K562 (cell line): ENCODE measurements at regions not wholly inside any gene's neighbourhood (a gene's known extent, or its start where the extent isn't known, plus 50 kb on each side); places are given as distances from the start of the nearest gene placed in this dataset.

Experiments used
- ATAC-seq: fragments of 200-7000 bp; cut with Tn5 transposase; 3 replicates; pipeline ENCODE4 v1.9.1; 2020; ENCODE audit warnings: moderate library complexity
- BruUV-seq: library from RNA; stranded (reverse); fragments of 400-500 nt; replicated peaks from 2 replicates; lab custom pipeline; 2021; lab: Mats Ljungman, UMichigan
- CTCF ChIA-PET: fragments of 300-600 bp; formaldehyde crosslinking; extraction: SDS; loops from one replicate; lab custom pipeline; 2021; ENCODE audit warnings: low intra/inter-chr PET ratio; lab: Yijun Ruan, JAX
- POLR2A ChIA-PET: fragments of 300-600, 350-650 bp; sonication (Branson Sonifier 250); formaldehyde crosslinking; extraction: SDS; loops from one replicate; lab custom pipeline; 2021; ENCODE audit warnings: antibody characterized with exemption, inconsistent platforms; lab: Yijun Ruan, JAX
- DNase-seq, 4 experiments: peaks; one replicate each; pipeline versions ENCODE4 v3.0.0 to v3.0.0-alpha.2; 2011 to 2018; ENCODE audit warnings: low spot score in 3 of 4, mixed read lengths in 3 of 4; ENCODE audit errors: extremely low read depth in 1 of 4
- FAIRE-seq: peaks from 2 replicates; lab custom pipeline; 2011; peaks lifted over from hg19 to GRCh38; lab: Jason Lieb, UNC
- H2AFZ ChIP-seq: 2 replicates; pipeline ENCODE4 v1.6.0; 2011; ENCODE audit warnings: low read depth, low read length, control low read depth, inconsistent platforms
- H3K27ac ChIP-seq: fragments of 200-600 bp; 3 replicates; pipeline ENCODE4 v1.8.0; 2011; ENCODE audit warnings: low read depth, mild to moderate bottlenecking, control low read depth, inconsistent platforms, low read length, moderate library complexity, mixed read lengths; ENCODE audit errors: extremely low read depth
- H3K27me3 ChIP-seq, 2 experiments: fragments of 300-600 bp in 1 of 2; 2 replicates in 1 of 2; 3 replicates in 1 of 2; pipeline versions ENCODE4 v1.6.0 to v1.8.0; 2011; ENCODE audit warnings: inconsistent platforms in 2 of 2, low read length in 2 of 2, mild to moderate bottlenecking in 1 of 2, mixed read lengths in 1 of 2, moderate library complexity in 1 of 2; ENCODE audit not compliant: control insufficient read depth in 2 of 2, insufficient read depth in 2 of 2
- H3K36me3 ChIP-seq: fragments of 300-600 bp; 3 replicates; pipeline ENCODE4 v1.8.0; 2011; ENCODE audit warnings: mild to moderate bottlenecking, low read length, inconsistent platforms; ENCODE audit not compliant: control insufficient read depth, insufficient read depth
- H3K4me1 ChIP-seq, 2 experiments: fragments of 200-600 bp in 1 of 2; replicated peaks in 1 of 2; 2 replicates in 1 of 2; 3 replicates in 1 of 2; pipeline versions ENCODE4 v1.5.1 to v1.8.0; 2011; ENCODE audit warnings: inconsistent platforms in 2 of 2, low read length in 2 of 2, mild to moderate bottlenecking in 1 of 2, mixed read lengths in 1 of 2, moderate library complexity in 1 of 2; ENCODE audit not compliant: control insufficient read depth in 2 of 2, insufficient read depth in 2 of 2
- H3K4me2 ChIP-seq: 2 replicates; pipeline ENCODE4 v1.6.1; 2011; ENCODE audit warnings: low read length, control low read depth, inconsistent platforms, mixed read lengths; ENCODE audit not compliant: insufficient read depth
- H3K4me3 ChIP-seq: fragments of 200-600 bp; sonication (generic), shearing (Covaris generic); 2 replicates; pipeline ENCODE4 v1.5.1; 2016; ENCODE audit warnings: control low read depth, inconsistent platforms
- H3K79me2 ChIP-seq: fragments of 200-600 bp; 3 replicates; pipeline ENCODE4 v1.8.0; 2011; ENCODE audit warnings: low read length, inconsistent platforms; ENCODE audit not compliant: control insufficient read depth, insufficient read depth
- H3K9ac ChIP-seq, 2 experiments: 2 replicates each; pipeline versions ENCODE4 v1.6.0 to v1.6.1; 2011; ENCODE audit warnings: low read depth in 2 of 2, low read length in 2 of 2, control low read depth in 1 of 2, inconsistent platforms in 1 of 2, mild to moderate bottlenecking in 1 of 2, mixed read lengths in 1 of 2; ENCODE audit not compliant: insufficient read depth in 1 of 2
- H3K9me1 ChIP-seq: one replicate; pipeline ENCODE4 v1.6.0; 2011; ENCODE audit warnings: inconsistent platforms, mild to moderate bottlenecking, low read length, moderate library complexity; ENCODE audit not compliant: control insufficient read depth, insufficient read depth
- H3K9me3 ChIP-seq: replicated peaks from 2 replicates; pipeline ENCODE4 v1.5.1; 2011; ENCODE audit warnings: low read depth, low read length, inconsistent platforms; ENCODE audit not compliant: control insufficient read depth, insufficient read depth
- H4K20me1 ChIP-seq: replicated peaks from 2 replicates; pipeline ENCODE4 v1.6.1; 2011; ENCODE audit warnings: low read length, inconsistent platforms, mixed read lengths; ENCODE audit not compliant: control insufficient read depth, insufficient read depth
- CBX5 ChIP-seq: IDR thresholded peaks from 2 replicates; pipeline ENCODE4 v1.6.1; 2014; ENCODE audit warnings: low read depth, borderline replicate concordance
- ESRRA ChIP-seq: fragments of 450-650 bp; IDR thresholded peaks from 2 replicates; pipeline ENCODE4 v1.6.1; 2014; ENCODE audit warnings: low read depth, mild to moderate bottlenecking, moderate library complexity, borderline replicate concordance
- FOXJ2 ChIP-seq: fragments of 200-800 bp; sonication (Bioruptor generic); IDR thresholded peaks from 2 replicates; pipeline ENCODE4 v1.6.1; 2016; ENCODE audit warnings: missing genetic modification characterization, missing compliant biosample characterization
- HEY1 ChIP-seq: fragments of 250-450 bp; sonication (Bioruptor Pico); IDR thresholded peaks from 2 replicates; pipeline ENCODE4 v1.5.0; 2020; ENCODE audit warnings: mild to moderate bottlenecking, moderate library complexity, borderline replicate concordance
- HMG20B ChIP-seq: fragments of 250-450 bp; sonication (Bioruptor Pico); IDR thresholded peaks from 2 replicates; pipeline ENCODE4 v1.5.0; 2021; ENCODE audit warnings: mild to moderate bottlenecking
- HOXB6 ChIP-seq: fragments of 250-450 bp; sonication (Bioruptor Pico); IDR thresholded peaks from 2 replicates; pipeline ENCODE4 v1.5.1; 2022; ENCODE audit warnings: mild to moderate bottlenecking, borderline replicate concordance
- KAT8 ChIP-seq: fragments of 450-650 bp; IDR thresholded peaks from 2 replicates; pipeline ENCODE4 v1.6.1; 2016; ENCODE audit warnings: low read depth, mild to moderate bottlenecking
- MAFF ChIP-seq: IDR thresholded peaks from 2 replicates; pipeline ENCODE4 v1.6.1; 2012; ENCODE audit warnings: low read length, improper control_type of control experiment
- OTX1 ChIP-seq: fragments of 450-650 bp; formaldehyde crosslinking; IDR thresholded peaks from 2 replicates; pipeline ENCODE4 v1.4.0; 2022; ENCODE audit warnings: mild to moderate bottlenecking
- POLR2AphosphoS5 ChIP-seq: IDR thresholded peaks from 2 replicates; pipeline ENCODE4 v1.6.1; 2011; ENCODE audit warnings: mild to moderate bottlenecking, low read depth, low read length, moderate library complexity; ENCODE audit not compliant: control insufficient read depth, insufficient read depth
- SMAD2 ChIP-seq: fragments of 150-350 bp; IDR thresholded peaks from 2 replicates; pipeline ENCODE4 v1.6.1; 2014; ENCODE audit warnings: low read depth, mild to moderate bottlenecking, low read length
- SNRNP70 ChIP-seq: fragments of 200-400 bp; formaldehyde crosslinking; optimal IDR thresholded peaks from 2 replicates; pipeline ENCODE3; 2017; ENCODE audit warnings: low read depth, low read length
- STAT5A ChIP-seq: IDR thresholded peaks from 2 replicates; pipeline ENCODE4 v1.6.1; 2012; ENCODE audit warnings: low read length, inconsistent platforms, borderline replicate concordance
- ZNF239 ChIP-seq: fragments of 250-450 bp; sonication (Bioruptor Pico); IDR thresholded peaks from 2 replicates; pipeline ENCODE4 v1.4.0; 2020; ENCODE audit warnings: mild to moderate bottlenecking
- ZNF766 ChIP-seq: fragments of 200-800 bp; sonication (Bioruptor generic); conservative IDR thresholded peaks from 2 replicates; pipeline ENCODE4 v1.6.1; 2016; ENCODE audit warnings: missing genetic modification characterization, missing compliant biosample characterization
- WGBS: fragments of 100-300 bp; shearing (Covaris generic); methylation state at CpG from one replicate; pipeline ENCODE4 v1.1.6; 2016; ENCODE audit warnings: low coverage, mixed read lengths; ENCODE audit not compliant: insufficient coverage; ENCODE audit errors: missing lambda C conversion rate; 5-methylcytosine and 5-hydroxymethylcytosine counted together
- in situ Hi-C: fragments of 300-500 bp; cut with MboI; formaldehyde crosslinking; loops from 4 replicates; pipeline ENCODE4 v1.15.0; 2018; ENCODE audit warnings: inconsistent platforms, mixed read lengths
- intact Hi-C: fragments of 100-400 bp; cut with micrococcal nuclease; formaldehyde crosslinking; loops from 2 replicates; pipeline ENCODE4 v1.14.2; 2022
- TF ChIP-seq, protein P1 (sequence below): sonication (generic); formaldehyde crosslinking; IDR thresholded peaks from 2 replicates; pipeline ENCODE4 v1.4.0; 2020; ENCODE audit warnings: mild to moderate bottlenecking, missing genetic modification reagents
- TF ChIP-seq, protein P2 (sequence below), 2 experiments: fragments of 450-650 bp in 1 of 2; sonication (generic) in 1 of 2; formaldehyde crosslinking; conservative IDR thresholded peaks; 2 replicates each; pipeline versions ENCODE4 v1.4.0 to v1.8.1; 2020 to 2022; ENCODE audit warnings: mild to moderate bottlenecking in 1 of 2, missing genetic modification reagents in 1 of 2
- TF ChIP-seq, protein P3 (sequence below): fragments of 450-650 bp; IDR thresholded peaks from 2 replicates; pipeline ENCODE4 v1.6.1; 2016

- TF ChIP-seq FOXJ2 (tag) (no peak), HEY1 (no peak)
These were observed 135.1 kb upstream of the CNR1 start (continued) for GRCh38 chr6:88301256-88301655.

DNA sequence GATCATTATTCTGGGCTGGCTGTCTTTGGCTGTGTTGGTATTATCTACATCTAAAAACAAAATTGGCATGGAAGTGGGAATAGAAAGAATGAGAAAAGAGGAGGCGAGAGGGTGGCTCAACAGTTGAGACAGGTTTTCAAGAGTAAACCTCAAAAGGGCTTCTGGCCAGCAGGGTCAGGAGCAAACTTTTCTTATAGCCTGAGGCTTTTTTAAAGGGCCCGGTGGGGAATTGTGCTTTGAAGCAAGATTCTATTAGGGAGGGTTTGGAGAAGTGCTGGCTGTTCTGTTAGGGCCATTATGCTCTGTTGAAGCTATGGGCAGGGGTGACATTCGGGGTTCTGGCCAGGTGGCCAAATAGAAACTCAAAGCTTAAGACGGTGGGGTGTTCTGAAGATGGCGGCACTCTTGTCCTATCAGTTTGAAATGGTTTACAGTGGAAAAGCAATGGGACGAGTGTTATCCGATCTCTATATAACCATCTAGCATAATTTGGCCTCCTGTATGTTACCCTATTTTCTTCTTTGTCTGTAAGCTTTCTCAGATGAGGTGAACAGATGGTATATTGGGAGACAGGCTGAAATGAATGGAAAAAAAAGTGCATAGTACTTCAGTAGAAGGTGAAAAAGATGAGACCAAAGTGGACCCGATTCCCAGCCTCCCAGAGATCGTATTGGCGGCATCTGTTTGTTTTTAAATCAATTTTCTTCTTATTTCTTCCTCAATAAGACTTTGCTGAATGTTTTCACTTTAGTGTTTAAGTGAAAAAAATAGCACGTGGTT, 132.1 kb upstream of the CNR1 start:
- intact Hi-C loops, result no loop called here
- H3K4me1 ChIP-seq, result peaks cover 0 to 24% of the 10 kb centered on the region in 2 experiments; a peak in 4 of 5 replicates
- H3K36me3 ChIP-seq, result no peaks in the 10 kb centered on the region
- H3K4me2 ChIP-seq, result no peak overlapping the region
- no peak overlapping the region for H3K27ac ChIP-seq
- FAIRE-seq, result no peak
- ATAC-seq, result no peak
- TF ChIP-seq, protein P1, sequence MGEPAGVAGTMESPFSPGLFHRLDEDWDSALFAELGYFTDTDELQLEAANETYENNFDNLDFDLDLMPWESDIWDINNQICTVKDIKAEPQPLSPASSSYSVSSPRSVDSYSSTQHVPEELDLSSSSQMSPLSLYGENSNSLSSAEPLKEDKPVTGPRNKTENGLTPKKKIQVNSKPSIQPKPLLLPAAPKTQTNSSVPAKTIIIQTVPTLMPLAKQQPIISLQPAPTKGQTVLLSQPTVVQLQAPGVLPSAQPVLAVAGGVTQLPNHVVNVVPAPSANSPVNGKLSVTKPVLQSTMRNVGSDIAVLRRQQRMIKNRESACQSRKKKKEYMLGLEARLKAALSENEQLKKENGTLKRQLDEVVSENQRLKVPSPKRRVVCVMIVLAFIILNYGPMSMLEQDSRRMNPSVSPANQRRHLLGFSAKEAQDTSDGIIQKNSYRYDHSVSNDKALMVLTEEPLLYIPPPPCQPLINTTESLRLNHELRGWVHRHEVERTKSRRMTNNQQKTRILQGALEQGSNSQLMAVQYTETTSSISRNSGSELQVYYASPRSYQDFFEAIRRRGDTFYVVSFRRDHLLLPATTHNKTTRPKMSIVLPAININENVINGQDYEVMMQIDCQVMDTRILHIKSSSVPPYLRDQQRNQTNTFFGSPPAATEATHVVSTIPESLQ (CRISPR knock-in tag), result no peak
- TF ChIP-seq CBX5 (no peak), HMG20B (CRISPR knock-in tag) (no peak), ZNF239 (CRISPR knock-in tag) (no peak), POLR2AphosphoS5 (no peak), SMAD2 (no peak), ESRRA (no peak), SNRNP70 (no peak), MAFF (no peak), OTX1 (CRISPR knock-in tag) (no peak), KAT8 (no peak), HOXB6 (CRISPR knock-in tag) (no peak), ZNF766 (CRISPR knock-in tag) (no peak), STAT5A (no peak)
- TF ChIP-seq, protein P2, sequence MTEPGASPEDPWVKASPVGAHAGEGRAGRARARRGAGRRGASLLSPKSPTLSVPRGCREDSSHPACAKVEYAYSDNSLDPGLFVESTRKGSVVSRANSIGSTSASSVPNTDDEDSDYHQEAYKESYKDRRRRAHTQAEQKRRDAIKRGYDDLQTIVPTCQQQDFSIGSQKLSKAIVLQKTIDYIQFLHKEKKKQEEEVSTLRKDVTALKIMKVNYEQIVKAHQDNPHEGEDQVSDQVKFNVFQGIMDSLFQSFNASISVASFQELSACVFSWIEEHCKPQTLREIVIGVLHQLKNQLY (CRISPR knock-in tag; conservative IDR thresholded peaks at IDR 0.05), result no peak
- TF ChIP-seq, protein P3, sequence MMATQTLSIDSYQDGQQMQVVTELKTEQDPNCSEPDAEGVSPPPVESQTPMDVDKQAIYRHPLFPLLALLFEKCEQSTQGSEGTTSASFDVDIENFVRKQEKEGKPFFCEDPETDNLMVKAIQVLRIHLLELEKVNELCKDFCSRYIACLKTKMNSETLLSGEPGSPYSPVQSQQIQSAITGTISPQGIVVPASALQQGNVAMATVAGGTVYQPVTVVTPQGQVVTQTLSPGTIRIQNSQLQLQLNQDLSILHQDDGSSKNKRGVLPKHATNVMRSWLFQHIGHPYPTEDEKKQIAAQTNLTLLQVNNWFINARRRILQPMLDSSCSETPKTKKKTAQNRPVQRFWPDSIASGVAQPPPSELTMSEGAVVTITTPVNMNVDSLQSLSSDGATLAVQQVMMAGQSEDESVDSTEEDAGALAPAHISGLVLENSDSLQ, result no peak
- CTCF ChIA-PET, result no interaction called here
- no peak overlapping the region for H3K4me3 ChIP-seq
- POLR2A ChIA-PET, result interaction anchor here (0.6 kb wide), 2 partner anchors 11 to 983 kb away, joined by 3 read pairs; no protein-coding TSS in a partner anchor
- no peaks in the 10 kb centered on the region; a peak in 1 of 5 replicates for H3K27me3 ChIP-seq
- H3K9me1 ChIP-seq, result no peaks in the 10 kb centered on the region
- no peaks in the 10 kb centered on the region for H3K79me2 ChIP-seq
- 38% methylated on average over 11 of the region's 11 CpGs for WGBS
- H2AFZ ChIP-seq, result no peak overlapping the region
- H4K20me1 ChIP-seq, result no peaks in the 10 kb centered on the region
- in situ Hi-C loops, result no loop called here
- H3K9me3 ChIP-seq, result no peaks in the 10 kb centered on the region
- no peak for DNase-seq
- H3K9ac ChIP-seq, result no peak overlapping the region
- BruUV-seq, result no TSS peak
